Mammary epithelial cell (primary cell): ENCODE measurements at regions not wholly inside any gene's neighbourhood (a gene's known extent, or its start where the extent isn't known, plus 50 kb on each side); places are given as distances from the start of the nearest gene placed in this dataset.

Experiments
- CTCF ChIP-seq, 2 donors: IDR thresholded peaks in 1 of 2; conservative IDR thresholded peaks in 1 of 2; 2 replicates each; pipeline ENCODE4 v1.5.1; 2011 to 2012; ENCODE audit warnings: inconsistent platforms in 2 of 2, low read length in 2 of 2, mild to moderate bottlenecking in 2 of 2, control low read depth in 1 of 2, low read depth in 1 of 2; ENCODE audit not compliant: insufficient read depth in 1 of 2; ENCODE audit errors: extremely low read depth in 1 of 2
- EZH2 ChIP-seq: IDR thresholded peaks from 2 replicates; pipeline ENCODE4 v1.6.1; 2012; ENCODE audit warnings: low read length, inconsistent platforms, borderline replicate concordance

- no peak for TF ChIP-seq CTCF (conservative IDR thresholded peaks at IDR 0.05 in 1 of 2, IDR thresholded peaks at IDR 0.05 in 1 of 2; ENCODE audit: extremely low read depth in 1 of 2, insufficient read depth in 1 of 2, low read depth in 1 of 2, low read length in 2 of 2)
- no peak for TF ChIP-seq EZH2
These were observed 962.0 kb downstream of the PLA2G4A start for GRCh38 chr1:187790724-187791123.
